ENCODE measurements at regions not wholly inside any gene's neighbourhood (a gene's known extent, or its start where the extent isn't known, plus 50 kb on each side); places are given as distances from the start of the nearest gene placed in this dataset.

DNA sequence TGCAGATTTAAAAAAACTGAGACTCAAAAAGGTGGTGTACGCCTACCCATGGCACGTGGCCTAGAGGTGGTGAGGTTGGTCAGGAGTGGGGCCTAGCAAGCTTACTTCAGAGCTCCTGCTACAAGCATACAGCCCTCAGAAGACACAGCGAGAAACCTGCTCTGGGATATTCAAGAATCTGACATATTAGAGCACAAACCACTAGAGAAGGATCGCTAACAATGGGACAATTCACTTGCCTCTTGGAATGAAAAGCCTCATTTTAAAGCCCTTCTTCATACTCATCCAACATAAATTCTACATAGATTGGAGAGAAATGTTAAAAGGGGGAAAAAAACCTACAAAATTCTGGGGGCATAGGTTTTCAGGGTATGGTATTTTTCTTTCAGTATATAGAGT, 118.0 kb upstream of the ARHGEF3 start (continued):
- TF ChIP-seq SP4 (IDR thresholded peaks at IDR 0.05; ENCODE audit: low read length): no peak
